GM20000 (cell line): ENCODE measurements at regions not wholly inside any gene's neighbourhood (a gene's known extent, or its start where the extent isn't known, plus 50 kb on each side); places are given as distances from the start of the nearest gene placed in this dataset.

Source experiments
- DNase-seq: peaks from one replicate; pipeline ENCODE4 v3.0.0; 2012; ENCODE audit warnings: low spot score
- CTCF ChIP-seq: IDR thresholded peaks from 2 replicates; pipeline ENCODE4 v1.5.1; 2012; ENCODE audit warnings: mild to moderate bottlenecking, control low read depth; ENCODE audit errors: extremely low read depth, missing control alignments

GRCh38 chr13:47757466-47758080 is 243.5 kb downstream of the SUCLA2 start:
- TF ChIP-seq CTCF = no peak
- no peak for DNase-seq

- DNase-seq = no peak
- no peak for TF ChIP-seq CTCF
These were observed 253.2 kb downstream of the SUCLA2 start for GRCh38 chr13:47747901-47748300.

GRCh38 chr13:47726394-47726793 is 274.7 kb downstream of the SUCLA2 start:
- no peak for TF ChIP-seq CTCF
- no peak for DNase-seq

- no peak for DNase-seq
- no peak for TF ChIP-seq CTCF
These were observed 277.2 kb downstream of the SUCLA2 start for GRCh38 chr13:47723898-47724297.

GRCh38 chr13:47719164-47719563 is 281.9 kb downstream of the SUCLA2 start:
- no peak for TF ChIP-seq CTCF
- no peak for DNase-seq

- no peak for DNase-seq
- TF ChIP-seq CTCF = no peak
These were observed 282.5 kb downstream of the SUCLA2 start for GRCh38 chr13:47718556-47718955.

- TF ChIP-seq CTCF = no peak
- no peak for DNase-seq
These were observed 292.7 kb downstream of the SUCLA2 start for GRCh38 chr13:47708386-47708785.
